HG02840 (cell line): ENCODE measurements at regions not wholly inside any gene's neighbourhood (a gene's known extent, or its start where the extent isn't known, plus 50 kb on each side); places are given as distances from the start of the nearest gene placed in this dataset.

Experiments
- ATAC-seq: cut with Tn5 transposase; IDR thresholded peaks from one replicate; pipeline ENCODE4 v1.9.1; 2021; ENCODE audit warnings: mild to moderate bottlenecking, moderate library complexity, moderate number of reproducible peaks; ENCODE audit not compliant: unreplicated experiment, low FRiP score

GRCh38 chr5:96052374-96052773, 90.7 kb upstream of the ELL2 start:
- ATAC-seq, result no peak

GRCh38 chr5:96051401-96051830, 89.8 kb upstream of the ELL2 start:
- no peak for ATAC-seq

GRCh38 chr5:96050273-96050880, 88.7 kb upstream of the ELL2 start:
- no peak for ATAC-seq

- no peak for ATAC-seq
Observed at GRCh38 chr5:96049398-96050272, 88.0 kb upstream of the ELL2 start.

GRCh38 chr5:96048763-96049162, 87.1 kb upstream of the ELL2 start:
- no peak for ATAC-seq

- no peak for ATAC-seq
Observed at GRCh38 chr5:96045888-96046287, 84.2 kb upstream of the ELL2 start.

DNA sequence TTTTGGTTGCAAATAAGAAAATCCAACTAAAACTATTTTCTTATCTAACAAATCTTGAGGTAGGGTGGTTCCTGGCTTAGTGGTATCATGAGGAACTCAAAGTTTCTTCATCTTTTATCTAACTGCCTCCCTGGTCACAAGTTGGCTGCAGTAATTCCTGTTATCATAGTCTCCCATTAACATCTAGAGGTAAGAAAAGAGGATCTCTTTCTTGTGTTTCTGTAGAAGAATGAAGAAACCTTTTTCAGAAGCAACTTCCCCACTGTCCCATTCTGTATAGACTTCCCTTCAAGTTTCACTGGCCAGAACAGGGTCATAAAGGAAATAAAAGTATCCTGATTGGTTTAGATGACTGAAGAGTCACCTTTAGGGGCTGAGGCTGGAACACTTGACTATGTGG, 81.8 kb upstream of the ELL2 start:
- no peak for ATAC-seq

- ATAC-seq, result no peak
Observed at GRCh38 chr5:96037128-96037527, 75.5 kb upstream of the ELL2 start.

- ATAC-seq, result no peak
Observed at GRCh38 chr5:96036301-96036700, 74.7 kb upstream of the ELL2 start.

- ATAC-seq, result no peak
Observed at GRCh38 chr5:96035796-96036195, 74.1 kb upstream of the ELL2 start.

- ATAC-seq, result no peak
Observed at GRCh38 chr5:96033116-96033515, 71.5 kb upstream of the ELL2 start.

GRCh38 chr5:96031811-96032261, 70.2 kb upstream of the ELL2 start:
- ATAC-seq, result no peak

- ATAC-seq, result no peak
Observed at GRCh38 chr5:96031180-96031579, 69.5 kb upstream of the ELL2 start.

GRCh38 chr5:96026406-96027041, 64.9 kb upstream of the ELL2 start:
- ATAC-seq, result no peak

GRCh38 chr5:96024683-96025475, 63.2 kb upstream of the ELL2 start:
- ATAC-seq, result no peak

GRCh38 chr5:96023518-96023917, 61.9 kb upstream of the ELL2 start:
- ATAC-seq, result no peak

DNA sequence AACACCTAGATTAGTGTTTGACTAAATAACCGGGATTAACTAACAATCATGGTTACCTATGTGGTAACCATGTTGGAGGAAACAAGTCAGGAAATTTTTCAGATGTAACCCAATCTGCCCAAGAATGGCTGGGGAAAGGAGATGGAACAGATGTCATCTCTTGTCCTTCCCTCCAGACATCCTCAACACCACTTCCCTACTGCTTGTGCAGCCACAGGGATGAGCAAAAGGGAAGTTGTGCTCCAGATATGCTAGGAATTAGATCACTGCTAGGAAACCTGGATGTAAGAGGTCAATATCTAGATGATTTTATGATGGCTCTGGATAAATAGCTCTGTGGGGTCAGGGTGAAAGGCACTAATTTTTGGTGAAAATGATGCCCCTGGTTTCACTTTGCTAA, 61.3 kb upstream of the ELL2 start:
- no peak for ATAC-seq

DNA sequence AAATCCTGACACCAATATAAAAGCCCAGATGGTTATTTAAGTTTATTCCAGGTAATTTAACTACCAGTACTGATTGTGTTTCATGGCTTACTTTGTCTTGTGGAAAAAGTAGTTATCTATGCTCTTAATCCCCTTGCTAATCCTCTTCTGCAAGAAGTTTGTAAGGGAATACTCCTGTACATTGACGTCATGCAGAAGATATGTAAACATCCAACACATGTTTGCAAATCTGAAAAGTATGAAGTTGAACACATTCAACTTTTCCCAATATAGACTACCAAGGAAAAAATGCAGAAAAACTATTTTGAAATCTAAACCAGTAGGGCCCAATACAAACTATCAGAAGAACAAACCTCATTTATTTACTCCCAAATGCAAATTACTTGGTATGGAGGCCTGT, 56.3 kb upstream of the ELL2 start:
- no peak for ATAC-seq

GRCh38 chr5:96016216-96016615, 54.6 kb upstream of the ELL2 start:
- no peak for ATAC-seq

GRCh38 chr5:96015709-96016108, 54.1 kb upstream of the ELL2 start:
- ATAC-seq, result no peak

- ATAC-seq, result no peak
Observed at GRCh38 chr5:96014395-96014794, 52.7 kb upstream of the ELL2 start.
